ENCODE measurements at regions not wholly inside any gene's neighbourhood (a gene's known extent, or its start where the extent isn't known, plus 50 kb on each side); places are given as distances from the start of the nearest gene placed in this dataset.

DNA sequence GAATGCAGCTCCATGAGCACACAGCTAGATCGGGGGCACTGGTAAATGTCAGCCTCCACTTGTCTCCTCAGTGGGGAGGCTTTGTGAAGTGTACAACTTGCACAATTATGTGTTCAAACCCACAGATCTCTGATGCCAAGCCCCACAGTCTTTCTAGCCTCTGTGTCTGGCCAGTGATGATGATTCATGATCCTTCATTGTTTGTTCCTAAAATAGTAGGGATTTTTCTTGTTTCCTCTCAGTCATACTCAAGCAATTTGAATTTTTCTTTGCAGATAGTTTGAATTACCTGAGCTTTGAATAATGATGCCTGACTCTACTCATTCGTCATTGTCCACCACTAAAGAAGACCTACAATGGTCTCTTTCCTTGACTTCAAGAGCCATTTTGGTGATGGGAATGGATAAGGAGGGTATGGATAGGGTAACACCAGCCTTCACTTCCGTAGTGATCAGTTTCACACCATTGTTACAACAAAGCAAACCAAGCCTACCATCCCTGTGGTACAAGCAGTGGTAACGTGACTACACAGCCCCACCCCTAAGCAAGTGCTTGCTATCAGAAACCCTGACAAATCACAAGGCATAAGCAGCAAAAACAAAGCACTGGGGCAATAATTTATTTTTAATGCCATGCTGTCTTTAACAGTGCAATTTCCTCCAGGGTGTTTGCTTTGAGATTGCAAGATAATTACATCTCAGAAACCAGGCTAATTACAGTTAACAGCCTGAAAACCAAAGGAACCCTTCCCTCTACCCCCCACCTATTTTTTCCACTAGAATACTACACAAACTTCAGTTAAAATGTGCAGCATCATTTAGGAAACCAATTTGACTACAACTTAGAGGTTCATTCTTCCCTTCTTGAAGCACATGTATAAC, 114.1 kb upstream of the PPP2R3A start:
- H3K9me3 ChIP-seq = no peaks in the 10 kb centered on the region
- ChIA-PET CTCF (no interaction called here), POLR2A (no interaction called here)
- TF ChIP-seq, protein P1, sequence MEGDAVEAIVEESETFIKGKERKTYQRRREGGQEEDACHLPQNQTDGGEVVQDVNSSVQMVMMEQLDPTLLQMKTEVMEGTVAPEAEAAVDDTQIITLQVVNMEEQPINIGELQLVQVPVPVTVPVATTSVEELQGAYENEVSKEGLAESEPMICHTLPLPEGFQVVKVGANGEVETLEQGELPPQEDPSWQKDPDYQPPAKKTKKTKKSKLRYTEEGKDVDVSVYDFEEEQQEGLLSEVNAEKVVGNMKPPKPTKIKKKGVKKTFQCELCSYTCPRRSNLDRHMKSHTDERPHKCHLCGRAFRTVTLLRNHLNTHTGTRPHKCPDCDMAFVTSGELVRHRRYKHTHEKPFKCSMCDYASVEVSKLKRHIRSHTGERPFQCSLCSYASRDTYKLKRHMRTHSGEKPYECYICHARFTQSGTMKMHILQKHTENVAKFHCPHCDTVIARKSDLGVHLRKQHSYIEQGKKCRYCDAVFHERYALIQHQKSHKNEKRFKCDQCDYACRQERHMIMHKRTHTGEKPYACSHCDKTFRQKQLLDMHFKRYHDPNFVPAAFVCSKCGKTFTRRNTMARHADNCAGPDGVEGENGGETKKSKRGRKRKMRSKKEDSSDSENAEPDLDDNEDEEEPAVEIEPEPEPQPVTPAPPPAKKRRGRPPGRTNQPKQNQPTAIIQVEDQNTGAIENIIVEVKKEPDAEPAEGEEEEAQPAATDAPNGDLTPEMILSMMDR (IDR thresholded peaks at IDR 0.05; ENCODE audit: insufficient read depth in 1 of 2, low read depth in 1 of 2, low read length in 1 of 2, severe bottlenecking in 1 of 2, unreplicated experiment in 1 of 2) = no peak
- Mint-ChIP-seq H3K36me3 (ENCODE audit: insufficient read depth, unreplicated experiment) (no peaks in the 10 kb centered on the region), H3K4me1 (ENCODE audit: low read depth, unreplicated experiment) (no peaks in the 10 kb centered on the region), H3K9me3 (ENCODE audit: unreplicated experiment) (peaks cover 10% of the 10 kb centered on the region), H3K4me3 (ENCODE audit: unreplicated experiment) (no peak overlapping the region), H3K27ac (ENCODE audit: unreplicated experiment) (no peak overlapping the region), H3K27me3 (ENCODE audit: insufficient read depth, unreplicated experiment) (peaks cover 19% of the 10 kb centered on the region)
- BruUV-seq (replicated peaks) = no TSS peak
- no peak overlapping the region for H3K4me3 ChIP-seq (ENCODE audit: low read depth, low read length)
- intact Hi-C loops (cut with micrococcal nuclease; ENCODE audit: unreplicated experiment) = no loop called here
- H3K36me3 ChIP-seq (ENCODE audit: control insufficient read depth, insufficient read depth, low read length) = no peaks in the 10 kb centered on the region
- no peaks in the 10 kb centered on the region for H3K4me1 ChIP-seq
- H3K27me3 ChIP-seq (replicated peaks; ENCODE audit: control insufficient read depth, insufficient read depth, low read length) = no peaks in the 10 kb centered on the region
- DNase-seq = no peak

DNA sequence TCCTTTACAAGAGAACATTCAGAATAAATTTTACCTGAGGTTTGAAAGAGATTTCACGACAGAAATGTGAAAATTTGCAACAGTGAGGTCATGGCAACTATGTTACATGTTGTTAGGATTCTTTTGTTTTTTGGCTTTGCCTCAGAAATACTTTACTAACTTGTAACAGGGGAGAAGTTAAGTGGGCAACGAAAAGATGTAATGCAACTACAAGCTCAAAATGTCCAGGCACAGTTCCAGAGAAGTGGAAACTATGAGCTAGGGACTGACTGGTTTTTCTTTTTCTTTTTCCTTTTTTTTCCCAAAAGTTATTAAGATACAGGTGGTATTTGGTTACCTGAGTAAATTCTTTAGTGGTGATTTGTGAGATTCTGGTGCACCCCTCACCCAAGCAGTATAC, 111.5 kb upstream of the PPP2R3A start:
- H3K4me1 Mint-ChIP-seq (ENCODE audit: low read depth, unreplicated experiment) = no peaks in the 10 kb centered on the region
- H3K27me3 Mint-ChIP-seq (ENCODE audit: insufficient read depth, unreplicated experiment) = peaks cover 10% of the 10 kb centered on the region
- H3K27ac Mint-ChIP-seq (ENCODE audit: unreplicated experiment) = no peak overlapping the region
- BruUV-seq (replicated peaks) = no TSS peak
- CTCF ChIA-PET = no interaction called here
- Histone ChIP-seq H3K4me1 (no peaks in the 10 kb centered on the region), H3K27me3 (replicated peaks; ENCODE audit: control insufficient read depth, insufficient read depth, low read length) (no peaks in the 10 kb centered on the region), H3K36me3 (ENCODE audit: control insufficient read depth, insufficient read depth, low read length) (no peaks in the 10 kb centered on the region), H3K9me3 (no peaks in the 10 kb centered on the region), H3K4me3 (ENCODE audit: low read depth, low read length) (no peak overlapping the region)
- no peak overlapping the region for H3K4me3 Mint-ChIP-seq (ENCODE audit: unreplicated experiment)
- TF ChIP-seq, protein P1 (IDR thresholded peaks at IDR 0.05; ENCODE audit: insufficient read depth in 1 of 2, low read depth in 1 of 2, low read length in 1 of 2, severe bottlenecking in 1 of 2, unreplicated experiment in 1 of 2) = no peak
- intact Hi-C loops (cut with micrococcal nuclease; ENCODE audit: unreplicated experiment) = no loop called here
- no peak for DNase-seq
- no peaks in the 10 kb centered on the region for H3K36me3 Mint-ChIP-seq (ENCODE audit: insufficient read depth, unreplicated experiment)
- no peaks in the 10 kb centered on the region for H3K9me3 Mint-ChIP-seq (ENCODE audit: unreplicated experiment)
- POLR2A ChIA-PET = no interaction called here

DNA sequence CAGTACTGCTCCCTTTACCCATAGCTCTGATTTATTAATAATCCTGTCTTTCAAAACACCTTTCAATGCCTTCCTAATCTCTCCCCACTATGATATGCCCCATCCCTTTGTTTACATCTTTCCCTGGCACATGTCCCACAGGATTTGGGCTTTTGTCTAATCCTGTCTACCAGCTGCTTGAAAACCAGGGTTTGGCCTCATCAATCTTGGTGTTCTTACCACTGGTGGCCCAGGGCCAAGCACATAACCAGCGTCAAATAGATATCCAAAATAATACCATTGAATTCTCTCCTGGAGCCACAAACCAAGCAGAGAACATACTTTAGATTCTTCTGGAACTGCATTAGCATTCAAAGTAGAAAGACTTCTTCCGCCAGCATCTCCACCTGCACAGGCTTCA, 104.8 kb upstream of the PPP2R3A start:
- no TSS peak for BruUV-seq (replicated peaks)
- H3K27me3 Mint-ChIP-seq (ENCODE audit: insufficient read depth, unreplicated experiment) = peaks cover 7% of the 10 kb centered on the region
- no peaks in the 10 kb centered on the region for H3K36me3 Mint-ChIP-seq (ENCODE audit: insufficient read depth, unreplicated experiment)
- no peak overlapping the region for H3K27ac Mint-ChIP-seq (ENCODE audit: unreplicated experiment)
- no peak for DNase-seq
- ChIA-PET CTCF (no interaction called here), POLR2A (no interaction called here)
- H3K27me3 ChIP-seq (replicated peaks; ENCODE audit: control insufficient read depth, insufficient read depth, low read length) = no peaks in the 10 kb centered on the region
- TF ChIP-seq, protein P1 (IDR thresholded peaks at IDR 0.05; ENCODE audit: insufficient read depth in 1 of 2, low read depth in 1 of 2, low read length in 1 of 2, severe bottlenecking in 1 of 2, unreplicated experiment in 1 of 2) = no peak
- no peaks in the 10 kb centered on the region for H3K36me3 ChIP-seq (ENCODE audit: control insufficient read depth, insufficient read depth, low read length)
- no peaks in the 10 kb centered on the region for H3K4me1 Mint-ChIP-seq (ENCODE audit: low read depth, unreplicated experiment)
- no peaks in the 10 kb centered on the region for H3K9me3 Mint-ChIP-seq (ENCODE audit: unreplicated experiment)
- no peak overlapping the region for H3K4me3 ChIP-seq (ENCODE audit: low read depth, low read length)
- no peak overlapping the region for H3K4me3 Mint-ChIP-seq (ENCODE audit: unreplicated experiment)
- intact Hi-C loops (cut with micrococcal nuclease; ENCODE audit: unreplicated experiment) = no loop called here
- H3K9me3 ChIP-seq = no peaks in the 10 kb centered on the region
- H3K4me1 ChIP-seq = no peaks in the 10 kb centered on the region

All from Caco-2 (cell line).